DMS79 (cell line): ENCODE measurements at regions not wholly inside any gene's neighbourhood (a gene's known extent, or its start where the extent isn't known, plus 50 kb on each side); places are given as distances from the start of the nearest gene placed in this dataset.

Source experiments
- DNase-seq: peaks from one replicate; lab custom pipeline; 2025; lab: John Stamatoyannopoulos, UW

GRCh38 chr5:92930057-92930456 is 651.0 kb downstream of the NR2F1-AS1 start:
- no peak for DNase-seq

- DNase-seq, result no peak
Measured at GRCh38 chr5:92927291-92927778, 653.7 kb downstream of the NR2F1-AS1 start.

- DNase-seq, result no peak
Measured at GRCh38 chr5:92923885-92924284, 657.1 kb downstream of the NR2F1-AS1 start.

GRCh38 chr5:92922231-92922967 is 658.6 kb downstream of the NR2F1-AS1 start:
- no peak for DNase-seq

GRCh38 chr5:92917044-92917443 is 664.0 kb downstream of the NR2F1-AS1 start:
- no peak for DNase-seq

GRCh38 chr5:92916036-92916435 is 665.0 kb downstream of the NR2F1-AS1 start:
- no peak for DNase-seq

- no peak for DNase-seq
Measured at GRCh38 chr5:92912283-92912682, 668.7 kb downstream of the NR2F1-AS1 start.

- no peak for DNase-seq
Measured at GRCh38 chr5:92911851-92912250, 669.2 kb downstream of the NR2F1-AS1 start.

- no peak for DNase-seq
Measured at GRCh38 chr5:92911293-92911692, 669.7 kb downstream of the NR2F1-AS1 start.

- no peak for DNase-seq
Measured at GRCh38 chr5:92909602-92909962, 671.4 kb downstream of the NR2F1-AS1 start.

GRCh38 chr5:92908952-92909601 is 671.9 kb downstream of the NR2F1-AS1 start:
- no peak for DNase-seq

- DNase-seq, result no peak
Measured at GRCh38 chr5:92907938-92908606, 672.9 kb downstream of the NR2F1-AS1 start.

- no peak for DNase-seq
Measured at GRCh38 chr5:92906798-92907376, 674.1 kb downstream of the NR2F1-AS1 start.

GRCh38 chr5:92904021-92904420 is 677.0 kb downstream of the NR2F1-AS1 start:
- no peak for DNase-seq

- no peak for DNase-seq
Measured at GRCh38 chr5:92899611-92900010, 681.4 kb downstream of the NR2F1-AS1 start.

GRCh38 chr5:92896722-92897121 is 684.3 kb downstream of the NR2F1-AS1 start:
- DNase-seq, result no peak

- no peak for DNase-seq
Measured at GRCh38 chr5:92890841-92891244, 690.2 kb downstream of the NR2F1-AS1 start.

GRCh38 chr5:92889140-92889539 is 691.9 kb downstream of the NR2F1-AS1 start:
- no peak for DNase-seq

GRCh38 chr5:92887254-92887653 is 693.8 kb downstream of the NR2F1-AS1 start:
- no peak for DNase-seq

GRCh38 chr5:92886751-92887150 is 694.3 kb downstream of the NR2F1-AS1 start:
- no peak for DNase-seq

- no peak for DNase-seq
Measured at GRCh38 chr5:92885950-92886349, 695.1 kb downstream of the NR2F1-AS1 start.

GRCh38 chr5:92884469-92884868 is 696.5 kb downstream of the NR2F1-AS1 start:
- no peak for DNase-seq
